Right lobe of liver (tissue), 4 donors: ENCODE measurements at regions not wholly inside any gene's neighbourhood (a gene's known extent, or its start where the extent isn't known, plus 50 kb on each side); places are given as distances from the start of the nearest gene placed in this dataset.

Experiments used
- CTCF ChIP-seq, 4 donors: fragments of 200-600 bp in 3 of 4; fragments of 450-650 bp in 1 of 4; IDR thresholded peaks; one replicate each; pipeline versions ENCODE4 v1.5.1 to v1.8.0; 2016 to 2022; ENCODE audit warnings: antibody characterized with exemption in 4 of 4, mild to moderate bottlenecking in 2 of 4
- POLR2A ChIP-seq: fragments of 450-650 bp; IDR thresholded peaks from one replicate; pipeline ENCODE4 v1.6.1; 2017; ENCODE audit warnings: antibody characterized with exemption, mild to moderate bottlenecking
- donor health status: DM: no; HTN: no; CAD: no.
- donor health status: DM: no; HTN: no; CAD: no.
- donor health status: DM: no; HTN: yes; CAD: no.

GRCh38 chr22:47400701-47401591, 638.5 kb downstream of the TBC1D22A start:
- TF ChIP-seq CTCF (IDR thresholded peaks at IDR 0.05): no peak
- no peak for TF ChIP-seq POLR2A
